Panc1 (cell line): ENCODE measurements at regions not wholly inside any gene's neighbourhood (a gene's known extent, or its start where the extent isn't known, plus 50 kb on each side); places are given as distances from the start of the nearest gene placed in this dataset.

Experiments
- ATAC-seq: fragments of 200-7000 bp; cut with Tn5 transposase; 2 replicates; pipeline ENCODE4 v1.9.1; 2020; ENCODE audit warnings: mild to moderate bottlenecking, moderate library complexity
- BruUV-seq: library from RNA; stranded (reverse); fragments of 400-500 nt; replicated peaks from 2 replicates; lab custom pipeline; 2021; lab: Mats Ljungman, UMichigan
- CTCF ChIA-PET: fragments of 300-600 bp; sonication (Branson Sonifier 250); formaldehyde crosslinking; loops from one replicate; lab custom pipeline; 2022; ENCODE audit warnings: antibody characterized with exemption; lab: Charles Lee
- POLR2A ChIA-PET: fragments of 300-600 bp; sonication (Branson Sonifier 250); formaldehyde crosslinking; loops from one replicate; lab custom pipeline; 2022; ENCODE audit warnings: antibody characterized with exemption; lab: Charles Lee
- DNase-seq: peaks from one replicate; pipeline ENCODE4 v3.0.0-alpha.2; 2010; ENCODE audit warnings: low read depth, low spot score
- H3K27ac ChIP-seq: 2 replicates; pipeline ENCODE4 v1.5.1; 2011; ENCODE audit warnings: mild to moderate bottlenecking, low read length, inconsistent platforms
- H3K27me3 ChIP-seq: fragments of 200-500 bp; sonication (Bioruptor generic); 2 replicates; pipeline ENCODE4 v1.6.0; 2014; ENCODE audit warnings: low read length, inconsistent platforms; ENCODE audit not compliant: control insufficient read depth, insufficient read depth
- H3K36me3 ChIP-seq: fragments of 200-500 bp; sonication (Bioruptor generic); 2 replicates; pipeline ENCODE4 v1.5.1; 2014; ENCODE audit warnings: inconsistent platforms, mild to moderate bottlenecking, low read length, moderate library complexity; ENCODE audit not compliant: control insufficient read depth, insufficient read depth
- H3K4me1 ChIP-seq: 2 replicates; pipeline ENCODE4 v1.5.1; 2011; ENCODE audit warnings: inconsistent platforms, mild to moderate bottlenecking, low read length, moderate library complexity; ENCODE audit not compliant: control insufficient read depth, insufficient read depth
- H3K4me3 ChIP-seq, 2 experiments: 2 replicates each; pipeline ENCODE4 v1.5.1; 2011 to 2012; ENCODE audit warnings: low read depth in 2 of 2, low read length in 2 of 2, mild to moderate bottlenecking in 2 of 2, inconsistent platforms in 1 of 2, moderate library complexity in 1 of 2
- H3K9me3 ChIP-seq: fragments of 200-500 bp; sonication (Bioruptor generic); 2 replicates; pipeline ENCODE4 v1.5.1; 2014; ENCODE audit warnings: low read depth, mild to moderate bottlenecking, inconsistent platforms, low read length, moderate library complexity; ENCODE audit not compliant: control insufficient read depth, insufficient read depth
- CTCF ChIP-seq: fragments of 450-650 bp; IDR thresholded peaks from 2 replicates; pipeline ENCODE4 v1.5.1; 2017; ENCODE audit warnings: mild to moderate bottlenecking
- POLR2AphosphoS5 ChIP-seq: IDR thresholded peaks from 2 replicates; pipeline ENCODE4 v1.6.1; 2012; ENCODE audit warnings: mild to moderate bottlenecking, low read depth, low read length, moderate library complexity
- REST ChIP-seq, 2 experiments: IDR thresholded peaks; 2 replicates each; pipeline ENCODE4 v1.6.1; 2011 to 2012; ENCODE audit warnings: low read depth in 2 of 2, control low read depth in 1 of 2, low read length in 1 of 2, mild to moderate bottlenecking in 1 of 2, moderate library complexity in 1 of 2; ENCODE audit not compliant: insufficient read depth in 1 of 2
- SIN3A ChIP-seq: IDR thresholded peaks from 2 replicates; pipeline ENCODE4 v1.6.1; 2012; ENCODE audit warnings: low read depth, mild to moderate bottlenecking, low read length, moderate library complexity, borderline replicate concordance; ENCODE audit not compliant: insufficient read depth
- TCF7L2 ChIP-seq: IDR thresholded peaks from 2 replicates; pipeline ENCODE4 v1.6.1; 2011; ENCODE audit warnings: mild to moderate bottlenecking, low read depth, low read length, inconsistent platforms
- in situ Hi-C: cut with HindIII; loops from 2 replicates; pipeline ENCODE4 v1.10.0; 2016; ENCODE audit warnings: low sequenced_read_pairs, low pct_unique_long_range_greater_than_20kb
- intact Hi-C: fragments of 100-400 bp; cut with micrococcal nuclease; formaldehyde crosslinking; loops from one replicate; pipeline ENCODE4 v1.10.0; 2022; ENCODE audit not compliant: unreplicated experiment

GRCh38 chr5:118176146-118176545 lies 812.2 kb downstream of the DTWD2 start:
- Histone ChIP-seq H3K36me3 (no peaks in the 10 kb centered on the region), H3K27me3 (no peaks in the 10 kb centered on the region), H3K27ac (no peak overlapping the region), H3K4me1 (no peaks in the 10 kb centered on the region), H3K9me3 (no peaks in the 10 kb centered on the region), H3K4me3 (no peak overlapping the region)
- ChIA-PET CTCF (no interaction called here), POLR2A (no interaction called here)
- intact Hi-C loops = no loop called here
- in situ Hi-C loops = no loop called here
- no peak for ATAC-seq
- no TSS peak for BruUV-seq
- TF ChIP-seq TCF7L2 (no peak), SIN3A (no peak), POLR2AphosphoS5 (no peak), REST (IDR thresholded peaks at IDR 0.05; ENCODE audit: insufficient read depth in 1 of 2, low read depth in 2 of 2, low read length in 1 of 2) (no peak), CTCF (no peak)
- no peak for DNase-seq

GRCh38 chr5:118174671-118175070 lies 813.7 kb downstream of the DTWD2 start:
- H3K9me3 ChIP-seq = no peaks in the 10 kb centered on the region
- ChIA-PET CTCF (no interaction called here), POLR2A (no interaction called here)
- no TSS peak for BruUV-seq
- H3K4me3 ChIP-seq = no peak overlapping the region
- DNase-seq = no peak
- H3K27ac ChIP-seq = no peak overlapping the region
- H3K36me3 ChIP-seq = no peaks in the 10 kb centered on the region
- intact Hi-C loops (no loop called here), in situ Hi-C loops (no loop called here)
- H3K27me3 ChIP-seq = no peaks in the 10 kb centered on the region
- no peak for ATAC-seq
- H3K4me1 ChIP-seq = no peaks in the 10 kb centered on the region
- no peak for TF ChIP-seq REST (IDR thresholded peaks at IDR 0.05; ENCODE audit: insufficient read depth in 1 of 2, low read depth in 2 of 2, low read length in 1 of 2)
- no peak for TF ChIP-seq POLR2AphosphoS5
- TF ChIP-seq CTCF = no peak
- no peak for TF ChIP-seq TCF7L2
- TF ChIP-seq SIN3A = no peak
